ENCODE measurements at regions not wholly inside any gene's neighbourhood (a gene's known extent, or its start where the extent isn't known, plus 50 kb on each side); places are given as distances from the start of the nearest gene placed in this dataset.

DNA sequence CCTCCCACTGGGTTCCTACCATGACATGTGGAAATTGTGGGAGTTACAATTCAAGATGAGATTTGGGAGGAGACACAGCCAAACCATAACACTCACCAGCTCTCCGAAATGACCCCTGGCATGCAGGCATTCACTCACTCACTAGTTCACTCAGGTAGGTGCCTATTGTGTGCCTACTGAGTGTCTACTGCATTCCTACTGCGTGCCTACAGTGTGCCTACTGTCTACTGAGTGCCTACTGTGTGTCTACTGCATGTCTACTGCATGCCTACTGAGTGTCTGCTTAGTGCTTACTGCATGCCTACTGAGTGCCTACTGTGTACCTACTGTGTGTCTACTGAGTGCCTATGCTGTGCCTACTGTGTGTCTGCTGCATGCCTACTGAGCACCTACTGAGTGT, 71.7 kb upstream of the FZD10 start:
- no peaks in the 10 kb centered on the region for H3K79me2 ChIP-seq (ENCODE audit: low read length)
- H3K9ac ChIP-seq (ENCODE audit: low read length), result no peak overlapping the region
- no peak overlapping the region for H2AFZ ChIP-seq (ENCODE audit: low read depth, low read length)
- no peak overlapping the region for H3K4me2 ChIP-seq (ENCODE audit: low read length)
- no peaks in the 10 kb centered on the region for H3K27me3 ChIP-seq (ENCODE audit: low read depth, low read length)
- H4K20me1 ChIP-seq (ENCODE audit: insufficient read depth, low read length), result no peaks in the 10 kb centered on the region
- no peak overlapping the region for H3K4me3 ChIP-seq (ENCODE audit: low read length)
- no peak overlapping the region for H3K27ac ChIP-seq (ENCODE audit: low read length)
- no peaks in the 10 kb centered on the region for H3K4me1 ChIP-seq (ENCODE audit: low read length)
- TF ChIP-seq CTCF (IDR thresholded peaks at IDR 0.05; ENCODE audit: low read depth, low read length), result no peak
- TF ChIP-seq EZH2phosphoT487 (IDR thresholded peaks at IDR 0.05; ENCODE audit: low read depth), result no peak
- no peaks in the 10 kb centered on the region for H3K36me3 ChIP-seq (replicated peaks; ENCODE audit: low read depth, low read length)
- no peaks in the 10 kb centered on the region for H3K9me3 ChIP-seq (ENCODE audit: insufficient read depth, low read length)

DNA sequence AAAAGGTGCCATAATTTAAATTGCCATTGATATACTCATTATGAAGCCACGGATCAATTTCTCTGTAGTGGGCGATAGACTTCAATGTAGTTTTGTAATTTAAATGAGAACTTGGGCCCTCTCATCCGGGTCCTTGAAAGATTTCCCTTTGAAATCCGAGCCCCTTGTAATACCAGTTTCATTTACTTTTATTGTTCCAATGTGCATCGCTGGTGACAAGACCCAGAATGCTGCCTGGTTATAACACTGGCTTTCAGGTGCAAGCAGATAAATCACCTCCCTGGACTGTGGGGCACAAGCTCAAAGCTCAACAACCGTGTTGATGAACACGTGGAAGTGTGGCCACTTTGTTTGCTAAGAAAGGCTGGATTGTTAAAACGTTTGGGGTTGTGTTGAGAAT, 68.9 kb upstream of the FZD10 start:
- Histone ChIP-seq H3K79me2 (ENCODE audit: low read length) (no peaks in the 10 kb centered on the region), H3K9me3 (ENCODE audit: insufficient read depth, low read length) (no peaks in the 10 kb centered on the region), H3K4me1 (ENCODE audit: low read length) (no peaks in the 10 kb centered on the region), H2AFZ (ENCODE audit: low read depth, low read length) (no peak overlapping the region), H3K27me3 (ENCODE audit: low read depth, low read length) (no peaks in the 10 kb centered on the region), H3K36me3 (replicated peaks; ENCODE audit: low read depth, low read length) (no peaks in the 10 kb centered on the region), H3K4me2 (ENCODE audit: low read length) (no peak overlapping the region), H3K27ac (ENCODE audit: low read length) (no peak overlapping the region), H3K4me3 (ENCODE audit: low read length) (no peak overlapping the region), H3K9ac (ENCODE audit: low read length) (no peak overlapping the region), H4K20me1 (ENCODE audit: insufficient read depth, low read length) (no peaks in the 10 kb centered on the region)
- TF ChIP-seq EZH2phosphoT487 (IDR thresholded peaks at IDR 0.05; ENCODE audit: low read depth), result no peak
- TF ChIP-seq CTCF (IDR thresholded peaks at IDR 0.05; ENCODE audit: low read depth, low read length), result no peak

DNA sequence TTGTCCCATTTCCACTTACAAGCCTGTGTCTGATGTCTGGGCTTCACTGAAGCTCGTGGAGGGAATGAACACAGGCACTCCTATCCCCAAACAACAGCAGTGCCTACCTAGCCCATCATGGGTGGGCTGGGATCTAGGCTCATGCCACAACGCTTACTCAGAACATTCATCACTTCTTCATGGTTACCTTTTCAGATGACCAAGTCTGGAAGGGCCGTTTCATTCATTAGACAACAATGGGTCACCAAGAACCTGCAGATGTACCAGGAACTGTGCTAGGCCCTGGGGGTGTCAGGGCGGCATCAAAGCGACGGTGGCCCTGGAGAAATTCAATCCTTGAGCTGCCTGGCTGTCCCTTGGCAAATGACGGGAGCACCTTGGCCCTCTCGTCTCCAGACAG, 64.9 kb upstream of the FZD10 start:
- TF ChIP-seq CTCF (IDR thresholded peaks at IDR 0.05; ENCODE audit: low read depth, low read length), result no peak
- TF ChIP-seq EZH2phosphoT487 (IDR thresholded peaks at IDR 0.05; ENCODE audit: low read depth), result no peak
- Histone ChIP-seq H4K20me1 (ENCODE audit: insufficient read depth, low read length) (no peaks in the 10 kb centered on the region), H3K4me2 (ENCODE audit: low read length) (no peak overlapping the region), H3K27ac (ENCODE audit: low read length) (no peak overlapping the region), H3K79me2 (ENCODE audit: low read length) (no peaks in the 10 kb centered on the region), H3K9ac (ENCODE audit: low read length) (no peak overlapping the region), H3K36me3 (replicated peaks; ENCODE audit: low read depth, low read length) (no peaks in the 10 kb centered on the region), H3K4me1 (ENCODE audit: low read length) (no peaks in the 10 kb centered on the region), H2AFZ (ENCODE audit: low read depth, low read length) (no peak overlapping the region), H3K27me3 (ENCODE audit: low read depth, low read length) (no peaks in the 10 kb centered on the region), H3K9me3 (ENCODE audit: insufficient read depth, low read length) (no peaks in the 10 kb centered on the region), H3K4me3 (ENCODE audit: low read length) (no peak overlapping the region)

DNA sequence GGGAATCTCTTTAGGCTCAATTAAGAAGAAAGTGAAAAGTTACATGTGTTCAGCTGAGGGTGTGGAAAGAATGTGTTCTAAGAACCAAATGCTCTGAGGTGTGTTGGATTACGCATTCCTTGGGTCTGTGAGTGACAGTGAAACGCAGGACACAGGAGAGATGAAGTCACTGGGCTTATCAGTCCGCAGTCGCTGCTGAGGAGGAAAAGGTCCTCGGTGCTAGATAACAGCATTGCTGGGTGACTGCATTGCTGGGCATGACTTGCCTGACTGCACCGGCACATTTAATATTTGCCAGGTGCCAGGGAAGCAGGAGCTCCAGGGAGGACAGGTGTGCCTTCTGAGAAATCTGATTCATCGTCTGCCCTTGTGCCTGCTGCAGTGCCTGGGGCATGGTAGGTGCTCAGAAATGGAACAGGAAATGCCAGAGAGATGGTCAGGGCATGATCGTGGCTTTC, 64.4 kb upstream of the FZD10 start:
- Histone ChIP-seq H4K20me1 (ENCODE audit: insufficient read depth, low read length) (no peaks in the 10 kb centered on the region), H3K4me3 (ENCODE audit: low read length) (no peak overlapping the region), H3K4me1 (ENCODE audit: low read length) (no peaks in the 10 kb centered on the region), H3K27ac (ENCODE audit: low read length) (no peak overlapping the region), H3K9ac (ENCODE audit: low read length) (no peak overlapping the region), H3K9me3 (ENCODE audit: insufficient read depth, low read length) (no peaks in the 10 kb centered on the region), H3K27me3 (ENCODE audit: low read depth, low read length) (no peaks in the 10 kb centered on the region), H3K36me3 (replicated peaks; ENCODE audit: low read depth, low read length) (no peaks in the 10 kb centered on the region), H3K4me2 (ENCODE audit: low read length) (no peak overlapping the region), H3K79me2 (ENCODE audit: low read length) (no peaks in the 10 kb centered on the region), H2AFZ (ENCODE audit: low read depth, low read length) (no peak overlapping the region)
- TF ChIP-seq EZH2phosphoT487 (IDR thresholded peaks at IDR 0.05; ENCODE audit: low read depth), result no peak
- no peak for TF ChIP-seq CTCF (IDR thresholded peaks at IDR 0.05; ENCODE audit: low read depth, low read length)
